ENCODE measurements at regions not wholly inside any gene's neighbourhood (a gene's known extent, or its start where the extent isn't known, plus 50 kb on each side); places are given as distances from the start of the nearest gene placed in this dataset.
"Not testable (repeated sequence)": the region's sequence is repeated elsewhere in the genome, so short reads cannot be mapped to it uniquely, and the experiment has no call there.

GRCh38 chr20:29427201-29428060 lies 1830.0 kb upstream of the DEFB115 start:
- no peak for DNase-seq (ENCODE audit: low spot score)

GRCh38 chr20:29430531-29430930 lies 1826.9 kb upstream of the DEFB115 start:
- DNase-seq (ENCODE audit: low spot score): no peak

GRCh38 chr20:29440721-29441120 lies 1816.7 kb upstream of the DEFB115 start:
- DNase-seq (ENCODE audit: low spot score): not testable (repeated sequence)

GRCh38 chr20:29443206-29443781 lies 1814.2 kb upstream of the DEFB115 start:
- peak; percentile 88 for DNase-seq (ENCODE audit: low spot score)

GRCh38 chr20:29443819-29444218 lies 1813.6 kb upstream of the DEFB115 start:
- no peak for DNase-seq (ENCODE audit: low spot score)

- peak; percentile 92 for DNase-seq (ENCODE audit: low spot score)
Measured at GRCh38 chr20:29445050-29445907, 1812.2 kb upstream of the DEFB115 start.

GRCh38 chr20:29447517-29448484 lies 1809.7 kb upstream of the DEFB115 start:
- not testable (repeated sequence) for DNase-seq (ENCODE audit: low spot score)

GRCh38 chr20:29448806-29449470 lies 1808.5 kb upstream of the DEFB115 start:
- DNase-seq (ENCODE audit: low spot score): no peak

- no peak for DNase-seq (ENCODE audit: low spot score)
Measured at GRCh38 chr20:29452186-29452585, 1805.3 kb upstream of the DEFB115 start.

- not testable (repeated sequence) for DNase-seq (ENCODE audit: low spot score)
Measured at GRCh38 chr20:29456987-29457693, 1800.3 kb upstream of the DEFB115 start.

- no peak for DNase-seq (ENCODE audit: low spot score)
Measured at GRCh38 chr20:29472606-29473005, 1784.9 kb upstream of the DEFB115 start.

GRCh38 chr20:29492840-29493239 lies 1764.6 kb upstream of the DEFB115 start:
- DNase-seq (ENCODE audit: low spot score): not testable (repeated sequence)

GRCh38 chr20:29496767-29497166 lies 1760.7 kb upstream of the DEFB115 start:
- DNase-seq (ENCODE audit: low spot score): not testable (repeated sequence)

- peak; percentile 28 for DNase-seq (ENCODE audit: low spot score)
Measured at GRCh38 chr20:29497261-29497671, 1760.2 kb upstream of the DEFB115 start.

- not testable (repeated sequence) for DNase-seq (ENCODE audit: low spot score)
Measured at GRCh38 chr20:29497684-29498083, 1759.8 kb upstream of the DEFB115 start.

GRCh38 chr20:29500738-29501137 lies 1756.7 kb upstream of the DEFB115 start:
- DNase-seq (ENCODE audit: low spot score): peak; percentile 3

GRCh38 chr20:29514634-29515033 lies 1742.8 kb upstream of the DEFB115 start:
- not testable (repeated sequence) for DNase-seq (ENCODE audit: low spot score)

GRCh38 chr20:29516847-29517246 lies 1740.6 kb upstream of the DEFB115 start:
- not testable (repeated sequence) for DNase-seq (ENCODE audit: low spot score)

- not testable (repeated sequence) for DNase-seq (ENCODE audit: low spot score)
Measured at GRCh38 chr20:29519610-29520241, 1737.7 kb upstream of the DEFB115 start.
